Coronary artery (tissue), 2 donors: ENCODE measurements at regions not wholly inside any gene's neighbourhood (a gene's known extent, or its start where the extent isn't known, plus 50 kb on each side); places are given as distances from the start of the nearest gene placed in this dataset.

Experiments used
- DNase-seq: peaks from one replicate; pipeline ENCODE4 v3.0.0-alpha.2; 2017; ENCODE audit warnings: low spot score
- H3K27ac ChIP-seq, 2 donors: fragments of 200-600 bp; sonication (generic); one replicate each; pipeline ENCODE4 v1.5.1; 2016 to 2019
- H3K4me3 ChIP-seq: fragments of 200-600 bp; sonication (generic); 2 replicates; pipeline ENCODE4 v1.5.1; 2016; ENCODE audit warnings: mild to moderate bottlenecking, moderate library complexity
- CTCF ChIP-seq: fragments of 200-600 bp; sonication (generic); IDR thresholded peaks from one replicate; pipeline ENCODE4 v1.5.1; 2019; ENCODE audit warnings: antibody characterized with exemption

DNA sequence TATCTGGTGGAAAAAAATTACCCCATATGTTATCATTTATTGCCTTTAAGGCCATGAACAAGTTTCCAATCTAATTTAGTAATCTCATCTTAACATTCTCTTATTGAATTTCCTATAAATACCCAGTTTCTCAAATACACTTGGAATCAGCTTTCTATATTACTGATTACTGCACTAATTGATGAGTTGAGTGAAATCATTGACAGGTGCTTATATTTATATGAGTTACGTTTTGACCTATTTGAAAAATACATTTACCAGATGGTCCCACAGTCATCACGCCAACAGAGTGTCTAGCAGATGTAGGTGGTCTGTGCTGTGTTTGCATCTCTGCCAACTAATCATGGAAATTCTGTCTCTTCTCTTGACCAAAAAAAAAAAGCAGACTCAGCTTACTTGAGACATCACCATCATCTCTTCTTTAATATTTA, 307.3 kb upstream of the NREP start:
- H3K27ac ChIP-seq, result no peak overlapping the region
- no peak for DNase-seq
- H3K4me3 ChIP-seq, result no peak overlapping the region
- TF ChIP-seq CTCF, result no peak

- no peak for DNase-seq
- Histone ChIP-seq H3K4me3 (no peak overlapping the region), H3K27ac (no peak overlapping the region)
- TF ChIP-seq CTCF, result no peak
These were observed 306.9 kb upstream of the NREP start for GRCh38 chr5:112063856-112064255.

- no peak overlapping the region for H3K27ac ChIP-seq
- no peak for TF ChIP-seq CTCF
- no peak for DNase-seq
- H3K4me3 ChIP-seq, result no peak overlapping the region
These were observed 306.2 kb upstream of the NREP start for GRCh38 chr5:112063191-112063590.

- TF ChIP-seq CTCF, result no peak
- no peak for DNase-seq
- H3K4me3 ChIP-seq, result no peak overlapping the region
- H3K27ac ChIP-seq, result no peak overlapping the region
These were observed 305.2 kb upstream of the NREP start for GRCh38 chr5:112062181-112062580.

- Histone ChIP-seq H3K4me3 (no peak overlapping the region), H3K27ac (no peak overlapping the region)
- DNase-seq, result no peak
- TF ChIP-seq CTCF, result no peak
These were observed 304.7 kb upstream of the NREP start for GRCh38 chr5:112061666-112062065.

GRCh38 chr5:112059579-112060135, 302.7 kb upstream of the NREP start:
- no peak for DNase-seq
- H3K27ac ChIP-seq, result no peak overlapping the region
- no peak overlapping the region for H3K4me3 ChIP-seq
- no peak for TF ChIP-seq CTCF

DNA sequence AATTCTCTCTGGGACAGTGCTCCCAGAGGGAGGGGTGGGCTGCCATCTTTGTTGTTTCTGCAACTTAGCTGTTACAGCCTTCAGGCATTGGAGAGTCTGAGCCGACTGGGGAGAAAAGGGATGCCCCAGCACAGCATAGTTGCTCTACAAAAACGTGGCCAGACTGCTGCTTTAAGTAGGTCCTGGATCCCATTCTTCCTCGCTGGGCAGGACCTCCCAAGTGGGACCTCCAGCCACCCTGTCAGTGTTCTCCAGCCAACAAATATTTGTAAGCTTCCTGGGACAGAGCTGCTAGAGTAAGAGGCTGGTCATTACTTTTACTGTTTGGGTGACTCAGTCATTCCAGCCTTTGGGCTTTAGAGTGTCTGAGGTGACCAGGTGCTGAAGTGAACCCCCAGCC, 292.7 kb upstream of the NREP start:
- Histone ChIP-seq H3K4me3 (no peak overlapping the region), H3K27ac (no peak overlapping the region)
- TF ChIP-seq CTCF, result no peak
- DNase-seq, result no peak
